SK-N-SH (cell line): ENCODE measurements at regions not wholly inside any gene's neighbourhood (a gene's known extent, or its start where the extent isn't known, plus 50 kb on each side); places are given as distances from the start of the nearest gene placed in this dataset.

Source experiments
- CTCF ChIA-PET: fragments of 300-600, 350-600 bp; formaldehyde crosslinking; extraction: SDS; loops from one replicate; lab custom pipeline; 2021; lab: Yijun Ruan, JAX
- POLR2A ChIA-PET: fragments of 350-600 bp; sonication (Branson Sonifier 250); formaldehyde crosslinking; extraction: SDS; loops from one replicate; lab custom pipeline; 2020; ENCODE audit warnings: antibody characterized with exemption, inconsistent platforms; lab: Yijun Ruan, JAX
- DNase-seq: peaks from one replicate; pipeline ENCODE4 v3.0.0; 2012
- H2AFZ ChIP-seq: fragments of 200-600 bp; sonication (generic); 2 replicates; pipeline ENCODE4 v1.8.1; 2016; ENCODE audit warnings: antibody characterized with exemption, mild to moderate bottlenecking, low read depth
- H3F3A ChIP-seq: fragments of 200-600 bp; sonication (generic); replicated peaks from 2 replicates; pipeline ENCODE3; 2016; ENCODE audit warnings: antibody characterized with exemption, mild to moderate bottlenecking; ENCODE audit not compliant: insufficient read depth
- H3K27ac ChIP-seq, 2 experiments: fragments of 200-500 bp in 1 of 2; fragments of 200-600 bp in 1 of 2; sonication (Bioruptor generic) in 1 of 2; sonication (generic), shearing (Covaris generic) in 1 of 2; 2 replicates each; pipeline versions ENCODE4 v1.5.1 to v1.6.1; 2014 to 2016; ENCODE audit warnings: low read depth in 2 of 2, inconsistent platforms in 1 of 2, low read length in 1 of 2, mild to moderate bottlenecking in 1 of 2, mixed read lengths in 1 of 2
- H3K27me3 ChIP-seq: fragments of 200-600 bp; sonication (generic), shearing (Covaris generic); 2 replicates; pipeline ENCODE4 v1.6.1; 2016; ENCODE audit warnings: mixed run types; ENCODE audit not compliant: insufficient read depth
- H3K36me3 ChIP-seq, 2 experiments: fragments of 200-500 bp in 1 of 2; fragments of 200-600 bp in 1 of 2; sonication (Bioruptor generic) in 1 of 2; sonication (generic) in 1 of 2; replicated peaks in 1 of 2; 2 replicates each; pipeline versions ENCODE3 to v1.5.1; 2014 to 2016; ENCODE audit warnings: low read length in 1 of 2, mild to moderate bottlenecking in 1 of 2; ENCODE audit not compliant: insufficient read depth in 2 of 2, control insufficient read depth in 1 of 2
- H3K4me1 ChIP-seq, 2 experiments: fragments of 200-500 bp in 1 of 2; fragments of 200-600 bp in 1 of 2; sonication (Bioruptor generic) in 1 of 2; sonication (generic), shearing (Covaris generic) in 1 of 2; 2 replicates each; pipeline versions ENCODE4 v1.5.1 to v1.6.1; 2014 to 2016; ENCODE audit warnings: low read depth in 1 of 2, low read length in 1 of 2, mixed run types in 1 of 2; ENCODE audit not compliant: insufficient read depth in 2 of 2, control insufficient read depth in 1 of 2
- H3K4me2 ChIP-seq: fragments of 200-600 bp; sonication (generic), shearing (Covaris generic); 2 replicates; pipeline ENCODE4 v1.6.1; 2017; ENCODE audit warnings: mixed run types
- H3K4me3 ChIP-seq, 2 experiments: fragments of 200-500 bp in 1 of 2; fragments of 200-600 bp in 1 of 2; sonication (Bioruptor generic) in 1 of 2; sonication (generic), shearing (Covaris generic) in 1 of 2; 2 replicates each; pipeline versions ENCODE4 v1.5.1 to v1.8.1; 2014 to 2016; ENCODE audit warnings: low read depth in 2 of 2, inconsistent platforms in 1 of 2, low read length in 1 of 2, mild to moderate bottlenecking in 1 of 2, mixed read lengths in 1 of 2, moderate library complexity in 1 of 2
- H3K79me2 ChIP-seq: fragments of 200-600 bp; sonication (generic); 2 replicates; pipeline ENCODE4 v1.8.1; 2017; ENCODE audit warnings: mild to moderate bottlenecking; ENCODE audit not compliant: insufficient read depth
- H3K9ac ChIP-seq: fragments of 200-600 bp; sonication (generic); 2 replicates; pipeline ENCODE4 v1.6.1; 2017; ENCODE audit warnings: mixed run types
- H3K9me2 ChIP-seq: fragments of 200-600 bp; sonication (generic); 2 replicates; pipeline ENCODE4 v1.6.1; 2017; ENCODE audit warnings: mixed run types
- H3K9me3 ChIP-seq: fragments of 200-600 bp; sonication (generic); 2 replicates; pipeline ENCODE4 v1.6.1; 2017; ENCODE audit warnings: mixed run types, mild to moderate bottlenecking, moderate library complexity
- H4K20me1 ChIP-seq: fragments of 200-600 bp; sonication (generic); 2 replicates; pipeline ENCODE4 v1.6.1; 2017; ENCODE audit warnings: mild to moderate bottlenecking, mixed run types; ENCODE audit not compliant: insufficient read depth
- FOSL2 ChIP-seq: IDR thresholded peaks from 2 replicates; pipeline ENCODE4 v1.4.0; 2012; ENCODE audit warnings: low read depth, mild to moderate bottlenecking, moderate library complexity, borderline replicate concordance
- FOXJ3 ChIP-seq: sonication (generic); formaldehyde crosslinking; IDR thresholded peaks from 2 replicates; pipeline ENCODE4 v1.5.1; 2020; ENCODE audit warnings: mild to moderate bottlenecking, missing genetic modification reagents
- FOXM1 ChIP-seq: IDR thresholded peaks from 2 replicates; pipeline ENCODE4 v1.4.0; 2012; ENCODE audit warnings: low read depth, mild to moderate bottlenecking
- GATA2 ChIP-seq: sonication (generic); formaldehyde crosslinking; IDR thresholded peaks from 2 replicates; pipeline ENCODE4 v1.5.0; 2020; ENCODE audit warnings: mild to moderate bottlenecking, missing genetic modification reagents
- MEF2A ChIP-seq: IDR thresholded peaks from 2 replicates; pipeline ENCODE4 v1.4.0; 2012; ENCODE audit warnings: low read depth, borderline replicate concordance
- RAD21 ChIP-seq: IDR thresholded peaks from 2 replicates; pipeline ENCODE4 v1.6.1; 2012; ENCODE audit warnings: mild to moderate bottlenecking, low read length
- RCOR1 ChIP-seq: fragments of 150-350 bp; IDR thresholded peaks from 2 replicates; pipeline ENCODE4 v1.6.1; 2017; ENCODE audit warnings: antibody characterized with exemption, low read length
- SIN3A ChIP-seq: IDR thresholded peaks from 2 replicates; pipeline ENCODE4 v1.6.1; 2012; ENCODE audit warnings: low read depth, mild to moderate bottlenecking, low read length, moderate library complexity, borderline replicate concordance
- TCF12 ChIP-seq: IDR thresholded peaks from 2 replicates; pipeline ENCODE4 v1.4.0; 2012
- TEAD4 ChIP-seq: IDR thresholded peaks from 2 replicates; pipeline ENCODE4 v1.4.0; 2012; ENCODE audit warnings: mild to moderate bottlenecking, borderline replicate concordance; ENCODE audit not compliant: insufficient read depth
- USF1 ChIP-seq: IDR thresholded peaks from 2 replicates; pipeline ENCODE4 v1.4.0; 2012; ENCODE audit warnings: low read depth, borderline replicate concordance
- YY1 ChIP-seq: IDR thresholded peaks from 2 replicates; pipeline ENCODE4 v1.4.0; 2012; ENCODE audit warnings: low read depth, mild to moderate bottlenecking
- WGBS: methylation state at CpG from one replicate; pipeline ENCODE4 v1.1.6; 2017; ENCODE audit warnings: low lambda C conversion rate; 5-methylcytosine and 5-hydroxymethylcytosine counted together
- TF ChIP-seq, protein P1 (sequence below): IDR thresholded peaks from 2 replicates; pipeline ENCODE4 v1.4.0; 2012; ENCODE audit warnings: low read depth, borderline replicate concordance

DNA sequence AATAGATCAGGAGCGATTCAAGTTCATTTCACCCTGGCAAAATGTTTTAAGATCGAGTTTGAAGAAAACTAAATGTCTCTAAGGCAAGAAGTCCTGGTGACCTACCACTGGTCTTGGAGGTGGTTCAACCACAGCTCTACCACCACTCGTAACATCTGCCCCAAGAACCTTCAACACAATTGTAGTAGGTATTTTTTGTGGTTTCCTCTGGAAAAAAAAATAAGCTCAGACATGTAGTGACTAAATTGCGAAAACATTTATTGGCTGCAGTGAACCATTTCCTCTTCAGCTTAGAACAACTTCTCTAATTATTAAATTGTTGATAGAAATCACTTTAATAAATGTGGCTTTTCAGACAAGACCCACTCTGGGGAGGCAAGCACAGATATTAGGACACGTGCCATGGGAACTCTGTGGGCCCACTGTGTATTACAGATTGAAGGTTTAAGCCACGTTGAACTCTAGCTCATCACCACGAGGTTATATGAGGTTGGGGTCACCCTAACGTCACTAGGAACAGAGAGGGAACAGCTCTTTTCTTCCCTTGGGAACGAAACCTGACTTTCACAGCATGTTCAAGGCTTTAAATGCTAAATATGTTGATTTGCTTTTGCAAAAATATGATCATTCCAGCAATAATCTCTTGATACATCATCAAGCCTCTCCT lies 142.9 kb downstream of the HSD17B3 start:
- Histone ChIP-seq H3K79me2 (no peaks in the 10 kb centered on the region), H3K9me2 (no peaks in the 10 kb centered on the region), H3K4me2 (no peak overlapping the region), H3K27me3 (no peaks in the 10 kb centered on the region), H3K27ac (no peak overlapping the region), H3K9ac (no peak overlapping the region), H3K36me3 (no peaks in the 10 kb centered on the region), H2AFZ (no peak overlapping the region), H4K20me1 (no peaks in the 10 kb centered on the region), H3K9me3 (no peaks in the 10 kb centered on the region), H3F3A (no peaks in the 10 kb centered on the region), H3K4me1 (no peaks in the 10 kb centered on the region), H3K4me3 (no peak overlapping the region)
- ChIA-PET POLR2A (no interaction called here), CTCF (no interaction called here)
- WGBS = 56% methylated on average over 9 of the region's 9 CpGs
- no peak for TF ChIP-seq SIN3A
- no peak for TF ChIP-seq FOXM1
- TF ChIP-seq USF1 = no peak
- TF ChIP-seq YY1 = no peak
- TF ChIP-seq FOSL2 = no peak
- TF ChIP-seq FOXJ3 (CRISPR knock-in tag) = no peak
- no peak for TF ChIP-seq MEF2A
- no peak for TF ChIP-seq TEAD4
- TF ChIP-seq GATA2 (CRISPR knock-in tag) = no peak
- TF ChIP-seq, protein P1, sequence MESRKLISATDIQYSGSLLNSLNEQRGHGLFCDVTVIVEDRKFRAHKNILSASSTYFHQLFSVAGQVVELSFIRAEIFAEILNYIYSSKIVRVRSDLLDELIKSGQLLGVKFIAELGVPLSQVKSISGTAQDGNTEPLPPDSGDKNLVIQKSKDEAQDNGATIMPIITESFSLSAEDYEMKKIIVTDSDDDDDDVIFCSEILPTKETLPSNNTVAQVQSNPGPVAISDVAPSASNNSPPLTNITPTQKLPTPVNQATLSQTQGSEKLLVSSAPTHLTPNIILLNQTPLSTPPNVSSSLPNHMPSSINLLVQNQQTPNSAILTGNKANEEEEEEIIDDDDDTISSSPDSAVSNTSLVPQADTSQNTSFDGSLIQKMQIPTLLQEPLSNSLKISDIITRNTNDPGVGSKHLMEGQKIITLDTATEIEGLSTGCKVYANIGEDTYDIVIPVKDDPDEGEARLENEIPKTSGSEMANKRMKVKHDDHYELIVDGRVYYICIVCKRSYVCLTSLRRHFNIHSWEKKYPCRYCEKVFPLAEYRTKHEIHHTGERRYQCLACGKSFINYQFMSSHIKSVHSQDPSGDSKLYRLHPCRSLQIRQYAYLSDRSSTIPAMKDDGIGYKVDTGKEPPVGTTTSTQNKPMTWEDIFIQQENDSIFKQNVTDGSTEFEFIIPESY = no peak
- no peak for TF ChIP-seq RAD21
- DNase-seq = no peak

DNA sequence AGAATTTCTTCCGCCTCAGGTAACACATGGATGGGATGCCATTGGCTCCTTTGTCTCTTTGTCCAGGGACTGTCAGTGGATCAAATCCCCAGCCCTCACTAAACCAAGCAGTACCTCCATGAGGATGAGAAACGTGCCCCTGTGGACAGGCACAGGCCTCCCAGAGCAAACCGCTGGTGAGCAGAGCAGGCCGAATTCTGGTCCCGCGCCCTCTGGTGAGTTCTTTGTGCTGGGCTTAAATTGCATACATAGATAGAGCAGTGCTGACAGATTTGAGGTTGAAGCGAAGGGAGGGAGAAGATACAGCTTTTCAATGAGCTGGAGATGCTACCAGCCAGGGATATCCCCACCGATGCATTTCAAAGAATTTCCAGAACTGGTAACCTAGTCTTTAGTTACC lies 143.8 kb downstream of the HSD17B3 start:
- H3K36me3 ChIP-seq = no peaks in the 10 kb centered on the region
- H3K9me3 ChIP-seq = no peaks in the 10 kb centered on the region
- H3K27me3 ChIP-seq = no peaks in the 10 kb centered on the region
- H3K4me3 ChIP-seq = no peak overlapping the region
- H3K4me1 ChIP-seq = no peaks in the 10 kb centered on the region
- 79% methylated on average over 8 of the region's 8 CpGs for WGBS
- DNase-seq = no peak
- H3K4me2 ChIP-seq = no peak overlapping the region
- ChIA-PET POLR2A (no interaction called here), CTCF (no interaction called here)
- no peaks in the 10 kb centered on the region for H4K20me1 ChIP-seq
- no peaks in the 10 kb centered on the region for H3K9me2 ChIP-seq
- H3K27ac ChIP-seq = no peak overlapping the region
- no peaks in the 10 kb centered on the region for H3F3A ChIP-seq
- no peak overlapping the region for H3K9ac ChIP-seq
- H3K79me2 ChIP-seq = no peaks in the 10 kb centered on the region
- TF ChIP-seq RCOR1 = no peak
- TF ChIP-seq TCF12 = no peak
- TF ChIP-seq TEAD4 = no peak
- H2AFZ ChIP-seq = no peak overlapping the region
